ENCODE measurements at regions not wholly inside any gene's neighbourhood (a gene's known extent, or its start where the extent isn't known, plus 50 kb on each side); places are given as distances from the start of the nearest gene placed in this dataset.

GRCh38 chr2:150097901-150098531, 389.5 kb downstream of the RND3 start:
- TF ChIP-seq POLR2A (IDR thresholded peaks at IDR 0.05; ENCODE audit: low read depth, low read length), result no peak
- no peak for TF ChIP-seq POLR2AphosphoS5 (IDR thresholded peaks at IDR 0.05; ENCODE audit: low read depth, low read length)
- no peak for TF ChIP-seq TAF1 (IDR thresholded peaks at IDR 0.05; ENCODE audit: borderline replicate concordance, low read depth, low read length)
